IPS-NIHi7 (cell line): ENCODE measurements at regions not wholly inside any gene's neighbourhood (a gene's known extent, or its start where the extent isn't known, plus 50 kb on each side); places are given as distances from the start of the nearest gene placed in this dataset.

Experiments used
- DNase-seq: peaks from one replicate; pipeline ENCODE4 v3.0.0; 2012; ENCODE audit warnings: mixed read lengths; ENCODE audit errors: extremely low spot score

DNA sequence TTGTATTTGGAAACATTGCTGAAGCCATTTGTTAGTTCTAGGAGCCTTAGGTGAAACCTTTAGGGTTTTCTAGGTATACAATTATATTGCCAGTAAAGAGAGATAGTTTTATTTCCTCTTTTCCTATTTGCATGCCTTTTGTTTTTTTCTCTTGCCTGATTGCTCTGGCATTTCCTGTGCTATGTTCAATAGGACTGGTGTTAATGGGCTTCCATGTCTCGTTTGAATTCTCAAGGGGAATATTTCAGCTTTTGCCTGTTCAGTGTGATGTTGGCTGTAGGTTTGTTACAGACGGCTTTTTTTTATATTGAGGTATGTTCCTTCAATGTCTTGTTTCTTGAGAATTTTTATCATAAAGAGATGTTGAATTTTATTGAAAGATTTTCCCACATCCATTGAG, 1054.9 kb upstream of the NXPH2 start:
- no peak for DNase-seq

GRCh38 chr2:139828011-139828410, 1047.8 kb upstream of the NXPH2 start:
- no peak for DNase-seq

DNA sequence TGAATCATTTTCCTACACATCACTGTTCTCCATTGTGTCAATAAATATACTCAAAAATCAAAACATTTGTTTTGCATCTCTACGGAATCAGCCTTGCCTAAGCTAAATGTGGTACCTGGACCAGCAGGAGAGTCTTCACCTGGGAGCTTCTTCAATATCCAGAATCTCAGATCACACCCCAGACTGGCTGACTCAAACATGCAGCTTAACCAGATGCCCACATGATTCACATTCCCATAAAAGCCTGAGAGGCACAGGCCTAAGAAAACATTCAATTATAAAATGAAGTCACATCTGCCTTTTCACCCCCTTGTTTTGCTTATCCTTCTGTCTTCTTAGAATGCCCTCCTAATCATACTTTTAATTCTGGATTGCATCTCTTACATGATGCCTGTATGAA, 1045.5 kb upstream of the NXPH2 start:
- DNase-seq: no peak

DNA sequence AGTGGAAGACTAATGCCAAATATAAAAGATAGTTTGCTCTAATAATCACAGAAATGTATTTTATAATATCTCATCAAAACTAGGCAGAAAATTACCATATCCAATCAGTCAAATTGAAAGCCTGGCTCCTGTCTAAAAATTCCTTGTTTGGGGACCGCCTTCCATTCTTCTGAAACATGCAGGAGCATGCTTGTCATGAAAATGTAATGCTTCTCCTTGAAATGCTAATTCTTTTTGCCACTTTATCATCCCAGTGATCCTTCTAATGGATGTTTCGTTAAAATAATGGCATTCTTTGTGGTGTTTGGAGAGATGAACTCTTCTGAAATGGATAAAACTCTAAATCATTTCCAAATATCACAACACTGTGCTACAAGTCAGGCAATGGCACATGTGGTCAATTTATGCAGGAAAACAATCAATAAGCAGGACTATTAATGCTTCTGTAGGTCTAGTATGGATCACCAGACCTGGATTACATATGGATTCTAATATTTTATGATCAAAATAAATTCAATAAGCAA, 1039.1 kb upstream of the NXPH2 start:
- DNase-seq: no peak

GRCh38 chr2:139814458-139814857, 1034.3 kb upstream of the NXPH2 start:
- no peak for DNase-seq

GRCh38 chr2:139813340-139813739, 1033.2 kb upstream of the NXPH2 start:
- DNase-seq: no peak

GRCh38 chr2:139805441-139805840, 1025.3 kb upstream of the NXPH2 start:
- no peak for DNase-seq

GRCh38 chr2:139798391-139798790, 1018.2 kb upstream of the NXPH2 start:
- no peak for DNase-seq

DNA sequence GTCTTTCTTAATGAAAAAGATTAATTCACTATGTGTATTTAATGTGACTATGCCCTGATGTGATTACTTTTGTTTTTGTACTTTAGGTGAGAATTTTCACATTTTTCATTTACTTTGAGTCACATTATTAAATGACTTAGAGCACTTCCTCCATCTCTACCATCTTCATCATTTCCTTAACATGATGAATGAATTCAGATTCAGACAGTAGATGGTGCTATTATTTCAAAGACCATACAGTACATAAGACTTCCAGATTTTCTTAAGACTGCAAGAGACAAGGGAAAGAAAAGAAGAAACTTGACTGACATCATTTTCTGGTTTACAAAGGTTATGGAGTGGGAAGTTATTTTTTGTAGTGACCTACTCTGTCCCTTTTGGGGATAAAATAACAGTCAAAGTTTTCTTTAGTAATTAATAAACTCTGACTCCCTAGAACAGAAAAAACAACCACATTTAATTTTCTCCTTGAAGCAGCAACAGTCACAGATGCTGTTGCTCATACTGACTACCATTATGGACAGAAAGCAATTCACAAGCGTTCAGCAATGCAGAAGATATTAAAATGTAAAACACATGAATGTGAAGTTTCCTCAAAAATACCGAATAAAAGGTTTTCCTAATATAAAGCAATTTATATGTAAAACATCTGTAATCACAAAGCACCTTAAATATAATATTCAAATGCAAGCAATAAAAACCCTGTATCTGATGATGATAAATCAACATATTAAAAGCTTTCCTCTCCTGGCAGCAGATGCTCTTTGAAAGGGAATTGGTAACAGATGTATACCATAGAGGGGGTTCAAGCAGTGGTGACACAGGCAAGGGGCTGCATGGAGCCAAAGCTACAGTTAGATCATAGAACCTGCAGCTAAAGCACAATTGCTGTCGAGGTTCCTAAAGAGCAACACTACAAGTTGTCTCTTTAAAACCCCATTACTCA, 1010.9 kb upstream of the NXPH2 start:
- DNase-seq: peak; percentile 25

DNA sequence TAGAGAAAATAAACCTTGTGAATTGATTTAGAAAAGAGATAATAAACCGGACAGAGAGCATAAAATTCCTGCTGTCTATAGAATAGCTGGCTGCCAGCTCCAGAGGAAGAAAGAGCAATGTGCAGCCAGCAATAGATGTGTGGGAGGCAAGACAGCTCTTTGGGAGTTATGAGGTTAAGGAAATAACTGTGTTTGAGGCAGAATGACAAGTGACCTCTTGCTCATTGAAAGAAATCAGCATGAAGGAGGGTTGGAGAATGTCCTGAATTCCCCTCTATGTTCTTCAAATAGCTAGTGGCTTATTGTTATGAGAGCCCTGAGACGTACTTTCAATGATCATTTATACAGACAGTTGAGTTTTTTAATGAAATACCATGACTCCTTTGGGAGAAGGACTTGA, 1009.9 kb upstream of the NXPH2 start:
- no peak for DNase-seq

DNA sequence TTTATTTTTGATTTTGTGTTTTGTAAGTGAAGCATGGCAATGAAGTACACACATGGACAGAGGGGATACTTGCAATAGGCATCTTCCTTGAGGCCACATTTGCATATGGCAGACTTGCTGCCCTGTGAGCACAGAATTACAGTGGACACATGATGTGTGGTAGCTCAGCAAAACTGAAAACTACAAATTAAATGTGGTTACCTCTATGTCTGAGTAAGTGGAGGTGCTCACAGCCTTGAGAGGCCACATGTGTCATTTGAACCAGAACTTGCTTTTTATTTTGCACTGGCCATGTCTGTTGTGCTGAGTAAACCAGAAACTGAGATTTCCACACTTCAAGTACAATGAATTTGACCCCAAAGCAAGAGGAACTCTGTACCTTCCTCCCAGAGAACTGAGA, 998.5 kb upstream of the NXPH2 start:
- DNase-seq: no peak

- DNase-seq: no peak
Measured at GRCh38 chr2:139773720-139774277, 993.6 kb upstream of the NXPH2 start.

GRCh38 chr2:139769633-139770032, 989.4 kb upstream of the NXPH2 start:
- no peak for DNase-seq

DNA sequence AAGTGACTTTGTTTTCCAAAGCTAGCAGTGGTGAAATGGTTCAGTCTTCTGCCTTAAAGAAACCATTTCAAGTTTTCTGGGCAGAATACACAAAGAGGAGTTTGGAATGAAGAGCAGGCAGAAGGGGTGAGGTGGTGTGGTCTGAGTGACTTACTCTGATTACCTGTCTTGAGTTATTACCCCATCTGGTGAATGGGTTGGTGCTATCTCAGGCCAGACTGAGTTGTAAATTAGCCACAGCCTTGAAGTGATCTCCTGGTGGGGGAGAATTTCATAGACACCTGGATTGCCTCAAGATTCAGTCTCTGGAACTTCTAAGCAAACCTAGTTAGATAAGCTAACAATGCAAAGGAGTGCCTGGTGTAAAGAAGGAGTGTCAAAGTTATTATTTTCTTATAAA, 983.5 kb upstream of the NXPH2 start:
- DNase-seq: peak; percentile 14

DNA sequence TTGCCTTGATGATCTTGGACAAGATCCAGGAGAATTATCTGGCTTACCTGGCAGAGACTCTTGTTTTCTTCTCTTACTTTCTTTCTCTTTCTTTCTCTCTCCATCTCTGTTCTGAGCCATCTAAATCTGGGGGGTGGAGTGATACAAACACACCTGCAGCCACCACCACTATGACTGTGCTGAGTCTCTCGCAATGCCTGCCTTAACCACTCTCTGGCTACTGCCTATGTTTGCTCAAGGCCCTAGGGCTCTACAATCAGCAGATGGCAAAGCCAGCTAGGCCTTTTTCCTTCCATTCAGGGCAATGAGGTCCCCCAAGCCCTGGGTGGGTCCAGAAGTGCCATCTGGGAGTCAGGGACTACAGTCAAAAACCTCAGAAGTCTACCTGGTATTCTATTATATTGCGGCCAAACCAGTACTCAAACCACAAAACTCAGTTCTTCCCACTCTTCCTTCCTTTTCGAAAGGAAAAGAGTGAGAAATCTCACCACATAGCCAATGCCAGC, 978.9 kb upstream of the NXPH2 start:
- DNase-seq: no peak

GRCh38 chr2:139746901-139747300, 966.7 kb upstream of the NXPH2 start:
- DNase-seq: no peak

GRCh38 chr2:139744273-139744672, 964.1 kb upstream of the NXPH2 start:
- no peak for DNase-seq

- no peak for DNase-seq
Measured at GRCh38 chr2:139742216-139743172, 962.3 kb upstream of the NXPH2 start.

GRCh38 chr2:139737659-139738058, 957.5 kb upstream of the NXPH2 start:
- DNase-seq: no peak

GRCh38 chr2:139730197-139730596, 950.0 kb upstream of the NXPH2 start:
- DNase-seq: no peak

DNA sequence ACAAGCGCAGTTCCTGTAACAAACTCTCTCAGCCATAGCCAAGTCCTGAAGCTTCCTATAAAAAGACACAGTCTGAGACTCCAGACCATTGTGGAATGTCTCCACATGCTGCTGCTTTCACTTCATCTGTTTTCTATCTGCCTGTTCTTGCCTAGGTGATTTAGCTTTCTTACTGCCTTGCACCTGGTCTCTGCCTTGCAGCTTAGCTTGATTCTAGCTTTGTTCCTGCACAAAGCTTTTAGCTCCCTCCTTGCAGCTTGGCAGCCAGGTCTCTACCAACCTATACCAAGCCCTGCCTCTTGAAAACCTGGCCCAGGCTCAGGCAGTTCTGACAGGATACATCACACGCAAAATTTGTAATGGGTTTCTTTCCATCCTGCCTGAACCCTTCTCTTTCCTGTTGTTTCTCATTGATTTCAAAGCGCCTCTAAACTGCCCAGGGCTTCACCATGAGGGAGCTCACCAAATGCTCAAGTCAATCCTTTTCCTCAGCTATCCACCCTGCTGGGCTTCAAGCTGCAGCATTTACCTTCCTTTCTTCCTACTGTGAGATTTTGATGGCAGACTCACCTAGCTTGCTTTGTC, 941.3 kb upstream of the NXPH2 start:
- DNase-seq: peak; percentile 49
